ENCODE measurements at regions not wholly inside any gene's neighbourhood (a gene's known extent, or its start where the extent isn't known, plus 50 kb on each side); places are given as distances from the start of the nearest gene placed in this dataset.

DNA sequence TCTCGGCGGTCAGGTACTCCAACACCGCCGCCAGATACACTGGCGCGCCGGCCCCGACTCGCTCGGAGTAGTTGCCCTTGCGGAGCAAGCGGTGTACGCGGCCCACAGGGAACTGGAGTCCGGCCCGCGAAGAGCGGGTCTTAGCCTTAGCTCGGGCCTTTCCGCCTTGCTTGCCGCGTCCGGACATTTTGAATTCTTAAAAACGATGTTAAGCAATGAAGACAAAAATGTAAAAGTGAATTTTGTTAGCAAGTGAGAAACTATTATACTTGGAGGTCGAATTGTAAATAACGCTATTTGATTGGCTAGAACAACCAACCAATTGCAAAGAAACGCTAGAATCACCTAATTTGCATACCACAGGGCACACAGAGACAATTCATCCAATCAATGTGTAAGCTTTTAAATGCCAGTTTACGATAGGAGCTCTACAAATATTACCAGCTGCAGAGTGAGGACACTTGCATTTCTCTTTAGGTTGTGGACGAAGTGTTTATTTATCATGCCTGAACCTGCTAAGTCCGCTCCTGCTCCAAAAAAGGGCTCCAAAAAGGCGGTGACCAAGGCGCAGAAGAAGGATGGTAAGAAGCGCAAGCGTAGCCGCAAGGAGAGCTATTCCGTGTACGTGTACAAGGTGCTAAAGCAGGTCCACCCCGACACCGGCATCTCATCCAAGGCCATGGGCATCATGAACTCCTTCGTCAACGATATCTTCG lies 112.0 kb downstream of the HFE start:
- TSS peak; percentile 97 for BruUV-seq (replicated peaks)
- DNase-seq (ENCODE audit: low spot score), result peak; percentile 96
- ChIA-PET CTCF (ENCODE audit: unreplicated experiment) (interaction anchor here (0.8 kb wide), 1 partner anchor 59 kb away, joined by 3 read pairs; no protein-coding TSS in a partner anchor), POLR2A (interaction anchor here (0.6 to 22.5 kb wide), 46 partner anchors 6 to 1690 kb away, joined by 3 to 505 read pairs (median 5); a partner anchor contains a TSS)
- Histone ChIP-seq H3K4me3 (ENCODE audit: low read depth, low read length, poor library complexity, severe bottlenecking) (peak overlapping the region; percentile 91), H2AFZ (ENCODE audit: low read length) (no peak overlapping the region), H3K9me3 (ENCODE audit: low read length) (no peaks in the 10 kb centered on the region), H4K20me1 (ENCODE audit: insufficient read depth, low read length) (no peaks in the 10 kb centered on the region; the same call in 1 of the 2 replicates), H3K4me2 (ENCODE audit: low read length) (peak overlapping the region; percentile 92), H3K79me2 (ENCODE audit: insufficient read depth, low read depth, low read length) (peaks cover 16% of the 10 kb centered on the region; the same call in 1 of the 2 replicates), H3K36me3 (ENCODE audit: insufficient read depth, low read length) (peaks cover 8% of the 10 kb centered on the region), H3K27ac (ENCODE audit: low read depth, low read length, poor library complexity, severe bottlenecking) (peak overlapping the region; percentile 93), H3K9me2 (ENCODE audit: insufficient read depth, low read length) (no peaks in the 10 kb centered on the region), H3K4me1 (ENCODE audit: insufficient read depth, low read length, poor library complexity, severe bottlenecking) (peaks cover 46% of the 10 kb centered on the region)
- TF ChIP-seq, protein P1, sequence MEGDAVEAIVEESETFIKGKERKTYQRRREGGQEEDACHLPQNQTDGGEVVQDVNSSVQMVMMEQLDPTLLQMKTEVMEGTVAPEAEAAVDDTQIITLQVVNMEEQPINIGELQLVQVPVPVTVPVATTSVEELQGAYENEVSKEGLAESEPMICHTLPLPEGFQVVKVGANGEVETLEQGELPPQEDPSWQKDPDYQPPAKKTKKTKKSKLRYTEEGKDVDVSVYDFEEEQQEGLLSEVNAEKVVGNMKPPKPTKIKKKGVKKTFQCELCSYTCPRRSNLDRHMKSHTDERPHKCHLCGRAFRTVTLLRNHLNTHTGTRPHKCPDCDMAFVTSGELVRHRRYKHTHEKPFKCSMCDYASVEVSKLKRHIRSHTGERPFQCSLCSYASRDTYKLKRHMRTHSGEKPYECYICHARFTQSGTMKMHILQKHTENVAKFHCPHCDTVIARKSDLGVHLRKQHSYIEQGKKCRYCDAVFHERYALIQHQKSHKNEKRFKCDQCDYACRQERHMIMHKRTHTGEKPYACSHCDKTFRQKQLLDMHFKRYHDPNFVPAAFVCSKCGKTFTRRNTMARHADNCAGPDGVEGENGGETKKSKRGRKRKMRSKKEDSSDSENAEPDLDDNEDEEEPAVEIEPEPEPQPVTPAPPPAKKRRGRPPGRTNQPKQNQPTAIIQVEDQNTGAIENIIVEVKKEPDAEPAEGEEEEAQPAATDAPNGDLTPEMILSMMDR (conservative IDR thresholded peaks at IDR 0.05; ENCODE audit: low read length), result no peak
- TF ChIP-seq EZH2phosphoT487 (IDR thresholded peaks at IDR 0.05; ENCODE audit: borderline replicate concordance, low read depth, low read length), result no peak
- intact Hi-C loops (cut with micrococcal nuclease; ENCODE audit: unreplicated experiment), result loop anchor here (1.0 to 5.0 kb wide), 8 partner anchors 18 to 1693 kb away; a partner anchor contains a TSS

DNA sequence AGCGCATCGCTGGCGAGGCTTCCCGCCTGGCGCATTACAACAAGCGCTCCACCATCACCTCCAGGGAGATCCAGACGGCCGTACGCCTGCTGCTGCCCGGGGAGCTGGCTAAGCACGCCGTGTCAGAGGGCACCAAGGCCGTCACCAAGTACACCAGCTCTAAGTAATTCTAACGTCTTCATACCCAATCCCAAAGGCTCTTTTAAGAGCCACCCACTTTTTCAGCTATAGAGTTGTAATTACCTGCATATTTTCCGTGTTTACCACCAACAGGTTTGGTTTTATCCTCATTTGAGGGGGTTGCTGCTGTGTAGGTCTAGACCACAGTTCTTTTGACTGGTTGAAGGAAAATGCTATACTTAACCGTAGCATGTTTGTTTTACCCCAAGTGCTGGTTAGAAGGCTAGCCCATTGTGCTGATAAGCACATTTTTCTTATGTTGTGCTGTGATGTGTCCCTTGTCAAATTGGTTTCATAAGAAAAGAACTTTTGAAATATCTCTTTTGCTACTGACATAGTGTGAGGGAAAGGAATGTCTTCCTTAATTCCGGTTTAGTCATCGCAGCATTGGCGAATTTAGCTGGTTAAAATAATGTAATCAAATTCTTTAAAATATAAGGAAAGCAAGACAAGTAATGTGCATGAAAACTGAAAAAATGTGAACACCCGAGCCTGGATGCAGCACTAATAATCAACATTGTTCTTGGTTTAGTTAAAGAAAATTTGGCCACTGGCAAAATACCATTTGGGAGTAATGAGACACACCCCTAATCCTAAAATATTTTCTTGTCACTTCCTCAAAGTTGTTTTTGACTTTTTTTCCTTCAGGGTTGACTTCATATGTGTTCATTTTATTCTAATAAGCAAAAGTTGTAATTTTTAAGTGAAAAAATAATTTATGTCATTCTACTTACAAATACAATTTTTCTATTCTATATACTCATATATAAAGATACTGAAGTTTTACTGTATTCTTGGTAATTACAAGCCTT lies 112.8 kb downstream of the HFE start:
- intact Hi-C loops (cut with micrococcal nuclease; ENCODE audit: unreplicated experiment), result loop anchor here (1.0 to 5.0 kb wide), 9 partner anchors 17 to 1692 kb away; a partner anchor contains a TSS
- Histone ChIP-seq H3K9me2 (ENCODE audit: insufficient read depth, low read length) (no peaks in the 10 kb centered on the region), H2AFZ (ENCODE audit: low read length) (no peak overlapping the region), H3K4me3 (ENCODE audit: low read depth, low read length, poor library complexity, severe bottlenecking) (peak overlapping the region; percentile 91), H3K9me3 (ENCODE audit: low read length) (no peaks in the 10 kb centered on the region), H3K4me2 (ENCODE audit: low read length) (peak overlapping the region; percentile 79), H3K36me3 (ENCODE audit: insufficient read depth, low read length) (peaks cover 8% of the 10 kb centered on the region), H3K4me1 (ENCODE audit: insufficient read depth, low read length, poor library complexity, severe bottlenecking) (peaks cover 39% of the 10 kb centered on the region), H3K27ac (ENCODE audit: low read depth, low read length, poor library complexity, severe bottlenecking) (peak overlapping the region; percentile 93), H4K20me1 (ENCODE audit: insufficient read depth, low read length) (no peaks in the 10 kb centered on the region), H3K79me2 (ENCODE audit: insufficient read depth, low read depth, low read length) (peaks cover 8% of the 10 kb centered on the region; the same call in 1 of the 2 replicates)
- DNase-seq (ENCODE audit: low spot score), result peak; percentile 77
- no TSS peak for BruUV-seq (replicated peaks)
- POLR2A ChIA-PET, result interaction anchor here (0.6 to 22.5 kb wide), 40 partner anchors 6 to 1689 kb away, joined by 3 to 505 read pairs (median 6); a partner anchor contains a TSS
- CTCF ChIA-PET (ENCODE audit: unreplicated experiment), result interaction anchor here (0.8 kb wide), 1 partner anchor 58 kb away, joined by 3 read pairs; no protein-coding TSS in a partner anchor
- no peak for TF ChIP-seq EZH2phosphoT487 (IDR thresholded peaks at IDR 0.05; ENCODE audit: borderline replicate concordance, low read depth, low read length)
- TF ChIP-seq, protein P1 (conservative IDR thresholded peaks at IDR 0.05; ENCODE audit: low read length), result no peak
